HUES6 (cell line): ENCODE measurements at regions not wholly inside any gene's neighbourhood (a gene's known extent, or its start where the extent isn't known, plus 50 kb on each side); places are given as distances from the start of the nearest gene placed in this dataset.
"Not testable (repeated sequence)": the region's sequence is repeated elsewhere in the genome, so short reads cannot be mapped to it uniquely, and the experiment has no call there.

Experiments
- H3K27ac ChIP-seq: 2 replicates; pipeline ENCODE4 v1.7.0; 2013; ENCODE audit warnings: low read depth, mild to moderate bottlenecking, low read length, inconsistent platforms
- H3K27me3 ChIP-seq: 2 replicates; pipeline ENCODE4 v1.6.1; 2013; ENCODE audit warnings: low read length; ENCODE audit not compliant: control insufficient read depth, insufficient read depth
- H3K36me3 ChIP-seq: 2 replicates; pipeline ENCODE4 v1.6.1; 2013; ENCODE audit warnings: low read length; ENCODE audit not compliant: control insufficient read depth, insufficient read depth
- H3K4me1 ChIP-seq: 2 replicates; pipeline ENCODE4 v1.6.1; 2013; ENCODE audit warnings: low read length; ENCODE audit not compliant: control insufficient read depth, insufficient read depth
- H3K4me3 ChIP-seq: 2 replicates; pipeline ENCODE4 v1.5.1; 2013; ENCODE audit warnings: low read depth, low read length
- H3K9ac ChIP-seq: one replicate; pipeline ENCODE4 v1.6.1; 2013; ENCODE audit warnings: mild to moderate bottlenecking, low read length
- H3K9me3 ChIP-seq: 2 replicates; pipeline ENCODE4 v1.6.1; 2013; ENCODE audit warnings: low read depth, low read length; ENCODE audit not compliant: control insufficient read depth, insufficient read depth

DNA sequence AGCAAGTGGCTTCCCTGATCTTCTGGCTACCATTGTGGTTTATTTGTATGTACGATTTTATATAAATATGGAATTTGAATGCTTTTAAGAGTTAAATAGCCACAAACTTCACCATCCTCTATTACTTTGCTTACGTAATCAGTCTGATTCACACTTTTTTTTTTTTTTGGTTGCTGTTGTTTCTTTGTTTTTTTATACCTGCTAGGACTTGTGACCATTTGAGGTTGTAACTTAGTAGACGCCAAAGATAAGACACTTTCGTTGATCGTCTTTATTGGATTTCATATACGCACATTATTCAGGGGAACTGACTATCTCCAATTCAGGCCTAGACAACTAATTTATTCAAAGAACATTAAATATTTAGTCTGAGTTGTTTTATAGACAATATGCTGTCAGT, 559.0 kb downstream of the CBLN4 start:
- Histone ChIP-seq H3K4me3 (no peak overlapping the region), H3K36me3 (no peaks in the 10 kb centered on the region), H3K27me3 (no peaks in the 10 kb centered on the region), H3K4me1 (peaks cover 7% of the 10 kb centered on the region), H3K27ac (no peak overlapping the region), H3K9ac (no peak overlapping the region), H3K9me3 (no peaks in the 10 kb centered on the region)

DNA sequence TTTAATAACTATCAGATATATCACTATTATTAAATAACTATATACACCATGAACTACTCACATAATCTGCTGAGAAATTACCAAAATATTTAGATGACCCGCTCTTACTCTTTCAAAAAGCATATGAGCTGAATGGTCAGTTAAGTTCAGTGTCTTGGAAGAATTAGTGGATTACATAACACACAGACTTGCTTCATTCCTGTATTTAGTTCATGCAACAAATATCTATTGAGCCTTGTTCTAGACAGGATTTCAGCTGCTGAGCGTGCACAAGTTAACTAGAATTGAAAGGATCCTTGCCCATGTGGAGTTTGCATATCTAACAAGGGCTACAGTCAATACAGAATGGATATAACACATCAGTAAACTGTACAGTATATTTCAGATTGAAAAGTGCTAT, 566.2 kb downstream of the CBLN4 start:
- Histone ChIP-seq H3K27me3 (no peaks in the 10 kb centered on the region), H3K9me3 (no peaks in the 10 kb centered on the region), H3K9ac (no peak overlapping the region), H3K4me1 (peaks cover 4% of the 10 kb centered on the region; the same call in 1 of the 2 replicates), H3K27ac (no peak overlapping the region), H3K36me3 (no peaks in the 10 kb centered on the region), H3K4me3 (no peak overlapping the region)

DNA sequence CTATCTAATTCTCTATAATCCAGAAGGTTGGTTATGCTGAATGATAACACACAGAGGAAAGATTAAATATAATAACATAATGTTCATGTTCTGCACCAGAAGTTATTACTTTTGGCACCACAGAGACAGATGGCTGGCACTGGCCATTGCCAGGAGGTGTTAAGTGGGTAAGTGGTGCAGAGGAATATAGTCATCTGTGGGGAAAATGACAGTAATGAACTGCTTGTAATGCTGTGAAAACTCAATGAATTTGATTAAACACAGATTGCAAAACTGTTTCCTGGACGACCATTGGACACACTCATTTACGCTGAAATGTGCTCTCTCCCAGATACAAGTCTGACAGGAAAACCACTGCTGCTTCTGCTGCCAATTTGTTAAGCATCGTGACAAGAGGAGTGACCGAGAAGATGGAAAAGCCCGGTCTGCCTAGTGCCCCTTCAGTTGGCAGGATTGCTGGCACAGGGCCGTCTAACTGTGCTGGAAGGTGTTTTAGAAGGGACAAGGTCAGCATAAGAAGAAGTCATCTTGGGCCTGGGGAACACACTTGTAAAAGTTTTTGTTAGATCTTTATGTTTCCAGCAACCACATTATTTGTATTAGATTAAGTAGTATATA, 567.4 kb downstream of the CBLN4 start:
- Histone ChIP-seq H3K27ac (no peak overlapping the region), H3K27me3 (no peaks in the 10 kb centered on the region), H3K9ac (no peak overlapping the region), H3K4me1 (no peaks in the 10 kb centered on the region), H3K36me3 (no peaks in the 10 kb centered on the region), H3K9me3 (no peaks in the 10 kb centered on the region), H3K4me3 (no peak overlapping the region)

DNA sequence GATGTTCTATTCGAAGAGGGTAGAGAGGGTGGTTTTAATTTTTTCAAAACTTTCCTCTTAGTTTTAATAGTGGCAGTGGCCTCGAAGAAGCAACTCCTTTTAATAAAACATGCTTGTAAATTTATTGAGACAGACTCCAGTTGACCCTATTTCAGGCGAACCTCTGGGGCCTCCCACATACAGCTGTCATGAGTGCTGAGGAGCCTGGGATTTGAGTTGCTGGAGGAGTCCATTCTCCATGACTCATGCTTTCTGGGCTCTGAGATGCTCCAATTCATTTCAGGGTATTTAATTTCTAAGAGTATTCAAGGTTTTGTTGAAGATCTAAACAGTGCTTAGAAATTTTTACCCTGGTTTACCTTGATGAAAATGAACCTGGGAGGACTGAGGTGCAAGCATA, 580.4 kb downstream of the CBLN4 start:
- Histone ChIP-seq H3K36me3 (no peaks in the 10 kb centered on the region), H3K4me3 (no peak overlapping the region), H3K27ac (no peak overlapping the region), H3K27me3 (no peaks in the 10 kb centered on the region), H3K9me3 (no peaks in the 10 kb centered on the region), H3K9ac (no peak overlapping the region), H3K4me1 (peaks cover 10% of the 10 kb centered on the region; the same call in 1 of the 2 replicates)

- Histone ChIP-seq H3K9me3 (no peaks in the 10 kb centered on the region), H3K27ac (no peak overlapping the region), H3K9ac (no peak overlapping the region), H3K4me1 (peaks cover 10% of the 10 kb centered on the region; the same call in 1 of the 2 replicates), H3K4me3 (no peak overlapping the region), H3K36me3 (no peaks in the 10 kb centered on the region), H3K27me3 (no peaks in the 10 kb centered on the region)
Measured at GRCh38 chr20:55424476-55424875, 580.8 kb downstream of the CBLN4 start.

GRCh38 chr20:55417836-55418235, 587.5 kb downstream of the CBLN4 start:
- Histone ChIP-seq H3K4me1 (peaks cover 8% of the 10 kb centered on the region; the same call in 1 of the 2 replicates), H3K9ac (no peak overlapping the region), H3K27me3 (no peaks in the 10 kb centered on the region), H3K27ac (no peak overlapping the region), H3K36me3 (no peaks in the 10 kb centered on the region), H3K9me3 (no peaks in the 10 kb centered on the region), H3K4me3 (no peak overlapping the region)

GRCh38 chr20:55415567-55416142, 589.7 kb downstream of the CBLN4 start:
- no peak overlapping the region for H3K4me3 ChIP-seq
- no peaks in the 10 kb centered on the region for H3K9me3 ChIP-seq
- no peak overlapping the region for H3K27ac ChIP-seq
- no peaks in the 10 kb centered on the region for H3K27me3 ChIP-seq
- no peaks in the 10 kb centered on the region for H3K4me1 ChIP-seq
- H3K9ac ChIP-seq = no peak overlapping the region
- no peaks in the 10 kb centered on the region for H3K36me3 ChIP-seq

DNA sequence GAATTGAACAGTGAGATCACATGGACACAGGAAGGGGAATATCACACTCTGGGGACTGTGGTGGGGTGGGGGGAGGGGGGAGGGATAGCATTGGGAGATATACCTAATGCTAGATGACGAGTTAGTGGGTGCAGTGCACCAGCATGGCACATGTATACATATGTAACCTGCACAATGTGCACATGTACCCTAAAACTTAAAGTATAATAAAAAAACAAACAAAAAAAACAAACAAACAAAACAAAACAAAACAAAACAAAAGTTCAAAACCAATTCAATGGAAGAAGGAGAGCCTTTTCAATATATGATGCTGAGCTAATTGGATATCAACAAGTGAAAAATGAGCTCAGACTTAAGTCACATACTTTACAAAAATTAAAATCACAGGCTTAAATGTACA, 592.8 kb downstream of the CBLN4 start:
- H3K9me3 ChIP-seq, H3K27me3 ChIP-seq, H3K9ac ChIP-seq, H3K36me3 ChIP-seq, H3K4me1 ChIP-seq, H3K27ac ChIP-seq, H3K4me3 ChIP-seq: not testable (repeated sequence)

DNA sequence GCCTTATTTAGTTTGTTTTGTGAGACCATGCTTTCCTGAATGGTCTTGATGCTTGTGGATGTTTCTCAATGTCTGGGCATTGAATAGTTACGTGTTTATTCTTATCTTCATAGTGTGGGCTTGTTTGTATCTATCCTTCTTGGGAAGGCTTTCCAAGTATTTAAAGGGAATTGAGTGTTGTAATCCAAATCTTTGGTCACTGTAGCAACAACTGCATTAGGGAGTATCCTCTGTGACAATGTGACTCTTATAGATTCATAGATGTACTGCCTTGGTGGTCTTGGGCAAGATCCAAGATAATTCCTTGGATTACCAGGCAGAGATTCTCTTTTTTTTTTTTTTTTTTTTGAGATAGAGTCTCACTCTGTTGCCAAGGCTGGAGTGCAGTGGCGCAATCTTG, 598.4 kb downstream of the CBLN4 start:
- no peak overlapping the region for H3K4me3 ChIP-seq
- no peak overlapping the region for H3K27ac ChIP-seq
- no peaks in the 10 kb centered on the region for H3K9me3 ChIP-seq
- no peak overlapping the region for H3K9ac ChIP-seq
- no peaks in the 10 kb centered on the region for H3K36me3 ChIP-seq
- no peaks in the 10 kb centered on the region for H3K27me3 ChIP-seq
- H3K4me1 ChIP-seq = no peaks in the 10 kb centered on the region

- Histone ChIP-seq H3K4me1 (no peaks in the 10 kb centered on the region), H3K36me3 (no peaks in the 10 kb centered on the region), H3K9me3 (no peaks in the 10 kb centered on the region), H3K27me3 (no peaks in the 10 kb centered on the region), H3K9ac (no peak overlapping the region), H3K27ac (no peak overlapping the region), H3K4me3 (no peak overlapping the region)
Measured at GRCh38 chr20:55394592-55394991, 610.7 kb downstream of the CBLN4 start.

- no peaks in the 10 kb centered on the region for H3K27me3 ChIP-seq
Measured at GRCh38 chr20:55390791-55391190, 614.5 kb downstream of the CBLN4 start.

More at GRCh38 chr20:55390791-55391190, 614.5 kb downstream of the CBLN4 start:
- H3K9me3 ChIP-seq = no peaks in the 10 kb centered on the region
- H3K9ac ChIP-seq = no peak overlapping the region
- no peaks in the 10 kb centered on the region for H3K4me1 ChIP-seq
- no peak overlapping the region for H3K4me3 ChIP-seq
- H3K36me3 ChIP-seq = no peaks in the 10 kb centered on the region
- H3K27ac ChIP-seq = no peak overlapping the region
